Islet precursor cell (in vitro differentiated cells): ENCODE measurements at regions not wholly inside any gene's neighbourhood (a gene's known extent, or its start where the extent isn't known, plus 50 kb on each side); places are given as distances from the start of the nearest gene placed in this dataset.

Source experiments
- DNase-seq: peaks from one replicate; pipeline ENCODE4 v3.0.0-alpha.2; 2018

DNA sequence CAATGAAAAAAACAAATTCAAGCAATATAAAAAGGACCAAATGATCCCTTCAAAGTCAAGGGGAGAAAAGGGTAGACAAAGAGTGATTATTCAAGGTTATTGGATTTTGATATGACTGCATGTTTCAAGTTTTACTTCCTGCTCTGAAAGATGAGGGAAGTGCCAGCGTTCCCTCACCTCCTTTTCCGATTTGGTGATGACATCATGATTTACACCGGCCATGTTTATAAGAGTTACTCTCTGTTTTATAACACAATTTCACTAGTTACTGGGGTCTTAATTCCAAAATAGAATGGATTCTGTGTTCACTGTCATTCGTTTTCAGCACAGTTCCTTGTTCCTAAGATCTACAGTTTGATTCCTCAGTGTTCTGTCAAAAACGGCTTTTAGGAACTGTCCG, 60.5 kb upstream of the CPXM2 start:
- no peak for DNase-seq

- DNase-seq = peak; percentile 71
Observed at GRCh38 chr10:123948030-123948823, 56.6 kb upstream of the CPXM2 start.

DNA sequence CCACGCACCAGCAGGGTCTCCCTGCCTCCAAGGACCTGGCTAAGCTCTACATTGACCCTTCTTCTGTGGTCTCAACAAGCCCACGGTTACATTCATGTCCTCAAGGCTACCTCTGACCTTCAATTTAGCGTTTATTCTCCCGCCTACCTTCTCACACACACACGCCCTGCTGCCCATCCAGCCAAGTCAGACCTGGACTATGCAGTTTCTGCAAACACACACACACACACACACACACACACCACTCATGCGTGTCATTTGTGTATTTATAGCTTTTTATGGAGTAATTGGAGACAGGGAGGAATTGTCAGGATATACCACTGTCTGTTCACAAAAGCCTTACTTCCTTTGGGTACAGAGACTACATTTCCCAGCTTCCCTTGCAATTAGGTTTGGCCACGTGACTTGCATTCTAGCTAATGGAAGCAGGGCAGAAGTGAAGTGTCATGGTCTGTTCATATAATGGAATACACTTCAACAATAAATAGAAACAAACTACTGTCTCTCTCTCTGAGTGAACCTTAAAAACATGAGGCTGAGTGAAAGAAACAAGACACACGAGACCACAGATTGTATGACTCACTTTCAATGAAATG, 53.8 kb upstream of the CPXM2 start:
- no peak for DNase-seq

GRCh38 chr10:123944661-123945060, 53.1 kb upstream of the CPXM2 start:
- peak; percentile 32 for DNase-seq

GRCh38 chr10:123943307-123943706, 51.7 kb upstream of the CPXM2 start:
- peak; percentile 35 for DNase-seq

DNA sequence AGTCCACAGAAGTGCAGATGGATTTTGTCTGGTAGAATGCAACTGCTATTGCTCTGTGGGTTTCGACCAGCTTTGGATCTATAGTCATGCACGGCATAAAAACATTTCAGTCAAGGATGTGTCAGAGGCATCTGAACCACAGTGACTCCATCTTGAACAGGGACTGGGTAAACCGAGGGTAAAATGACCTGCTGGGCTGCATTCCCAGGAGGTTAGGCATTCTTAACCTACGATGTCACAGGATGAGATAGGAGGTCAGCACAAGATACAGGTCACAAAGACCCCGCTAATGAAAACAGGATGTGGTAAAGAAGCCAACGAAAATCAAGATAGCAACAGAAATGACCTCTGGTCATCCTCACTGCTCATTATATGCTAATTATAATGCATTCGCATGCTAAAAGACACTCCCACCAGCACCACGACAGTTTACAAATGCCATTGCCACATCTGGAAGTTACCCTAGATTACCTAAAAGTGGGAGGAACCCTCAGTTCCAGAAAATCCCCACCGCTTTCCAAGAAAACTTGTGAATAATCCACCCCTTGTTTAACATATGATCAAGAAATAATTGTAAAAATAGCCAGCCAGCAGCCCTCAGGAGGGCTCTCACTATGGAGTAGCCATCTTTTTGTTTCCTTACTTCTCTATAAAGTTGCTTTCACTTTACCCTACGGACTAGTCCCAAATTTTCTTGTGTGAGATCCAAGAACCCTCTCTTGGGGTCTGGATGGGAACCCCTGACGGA, 50.7 kb upstream of the CPXM2 start:
- DNase-seq = peak; percentile 70
